HG03066 (cell line): ENCODE measurements at regions not wholly inside any gene's neighbourhood (a gene's known extent, or its start where the extent isn't known, plus 50 kb on each side); places are given as distances from the start of the nearest gene placed in this dataset.

Experiments used
- ATAC-seq: cut with Tn5 transposase; IDR thresholded peaks from one replicate; pipeline ENCODE4 v1.9.1; 2021; ENCODE audit warnings: low read depth; ENCODE audit not compliant: unreplicated experiment

DNA sequence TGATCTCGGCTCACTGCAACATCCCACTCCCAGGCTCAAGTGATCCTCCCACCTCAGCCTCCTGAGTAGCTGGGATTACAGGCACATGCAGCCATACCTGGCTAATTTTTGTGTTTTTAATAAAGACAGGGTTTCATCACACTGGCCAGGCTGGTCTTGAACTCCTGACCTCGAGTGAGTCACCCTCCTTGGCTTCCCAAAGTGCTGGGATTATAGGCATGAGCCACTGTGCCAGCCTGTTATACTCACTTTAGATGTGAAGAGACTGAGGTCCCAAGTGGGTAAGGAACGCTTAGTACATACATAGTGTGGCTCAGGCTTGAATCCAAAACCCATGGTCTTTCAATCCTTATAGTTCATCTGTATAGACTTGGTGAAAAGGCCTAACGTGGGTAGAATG, 63.7 kb upstream of the EPS8L3 start:
- ATAC-seq: no peak

DNA sequence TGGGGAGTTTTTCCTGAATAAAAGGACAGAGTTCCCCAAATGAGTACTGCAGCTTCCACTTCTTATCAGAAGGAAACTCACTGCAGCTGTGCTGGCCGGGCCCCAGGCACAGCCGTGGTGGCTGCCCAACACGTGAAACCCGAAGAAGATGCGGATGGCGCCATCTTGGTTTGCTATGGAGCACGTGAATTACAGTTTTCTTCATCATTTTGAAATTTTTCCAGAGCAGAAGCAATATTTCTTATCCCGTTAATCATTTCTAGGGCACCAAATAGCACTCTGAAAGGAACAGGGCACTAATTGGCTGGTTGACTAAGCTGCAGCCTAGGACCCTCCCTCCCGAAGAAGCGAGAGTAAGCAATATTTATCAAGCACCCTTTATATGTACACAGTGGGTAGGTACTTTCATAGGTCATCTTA, 63.2 kb upstream of the EPS8L3 start:
- no peak for ATAC-seq

DNA sequence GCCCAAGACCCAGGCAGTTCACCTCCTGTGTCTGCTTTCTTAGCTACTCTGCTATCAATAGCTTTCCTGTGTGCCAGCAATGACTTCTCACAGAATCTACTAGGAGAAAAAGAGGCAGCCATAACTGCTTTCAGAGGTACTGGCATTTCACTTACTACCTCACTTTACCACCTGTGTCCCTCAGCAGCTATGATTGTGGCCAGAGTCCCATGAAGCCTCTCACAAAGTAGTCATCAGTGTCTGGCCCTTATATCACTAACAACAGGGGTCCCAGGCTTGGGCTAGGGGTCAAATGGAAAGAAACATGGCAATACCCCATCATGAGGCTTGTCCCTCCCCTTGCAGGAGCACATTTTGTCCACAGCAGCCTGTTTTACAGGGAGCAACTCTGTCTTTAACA, 62.7 kb upstream of the EPS8L3 start:
- no peak for ATAC-seq

DNA sequence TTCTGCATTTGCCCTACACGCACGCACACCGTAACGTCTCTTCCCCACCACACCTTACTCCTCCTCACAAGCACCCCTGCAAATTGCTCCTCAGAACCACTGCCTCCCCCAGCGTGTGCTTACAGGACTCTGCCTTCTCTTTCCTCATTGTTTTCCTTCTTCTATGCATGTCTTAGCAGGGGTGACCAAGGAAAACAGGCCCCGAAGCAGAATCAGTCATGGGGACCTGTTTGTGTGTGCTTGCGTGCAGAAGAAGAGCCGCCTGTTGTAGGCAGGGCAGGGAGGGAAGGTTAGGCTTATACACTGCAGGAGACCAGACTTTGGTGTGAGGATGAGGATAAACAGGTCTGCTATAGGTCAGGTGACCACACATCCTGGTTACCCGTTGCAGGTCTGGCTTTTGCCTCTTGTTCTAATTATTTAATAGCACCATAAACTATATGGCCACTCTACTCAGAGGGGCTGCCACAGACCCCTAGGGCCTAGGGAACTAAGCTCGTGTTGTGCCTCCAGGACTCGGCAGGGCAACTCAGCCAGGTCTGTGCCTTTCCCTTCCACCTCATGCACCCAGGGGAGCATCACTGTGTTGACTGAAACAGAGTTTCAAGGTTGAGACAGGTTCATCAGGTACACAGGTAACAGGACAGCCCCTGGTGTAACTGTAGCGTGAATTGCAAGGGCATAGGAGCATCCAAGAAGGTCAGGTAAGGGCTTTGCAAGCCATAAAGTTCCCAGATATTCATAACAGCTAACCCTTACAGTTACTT, 60.8 kb upstream of the EPS8L3 start:
- no peak for ATAC-seq

DNA sequence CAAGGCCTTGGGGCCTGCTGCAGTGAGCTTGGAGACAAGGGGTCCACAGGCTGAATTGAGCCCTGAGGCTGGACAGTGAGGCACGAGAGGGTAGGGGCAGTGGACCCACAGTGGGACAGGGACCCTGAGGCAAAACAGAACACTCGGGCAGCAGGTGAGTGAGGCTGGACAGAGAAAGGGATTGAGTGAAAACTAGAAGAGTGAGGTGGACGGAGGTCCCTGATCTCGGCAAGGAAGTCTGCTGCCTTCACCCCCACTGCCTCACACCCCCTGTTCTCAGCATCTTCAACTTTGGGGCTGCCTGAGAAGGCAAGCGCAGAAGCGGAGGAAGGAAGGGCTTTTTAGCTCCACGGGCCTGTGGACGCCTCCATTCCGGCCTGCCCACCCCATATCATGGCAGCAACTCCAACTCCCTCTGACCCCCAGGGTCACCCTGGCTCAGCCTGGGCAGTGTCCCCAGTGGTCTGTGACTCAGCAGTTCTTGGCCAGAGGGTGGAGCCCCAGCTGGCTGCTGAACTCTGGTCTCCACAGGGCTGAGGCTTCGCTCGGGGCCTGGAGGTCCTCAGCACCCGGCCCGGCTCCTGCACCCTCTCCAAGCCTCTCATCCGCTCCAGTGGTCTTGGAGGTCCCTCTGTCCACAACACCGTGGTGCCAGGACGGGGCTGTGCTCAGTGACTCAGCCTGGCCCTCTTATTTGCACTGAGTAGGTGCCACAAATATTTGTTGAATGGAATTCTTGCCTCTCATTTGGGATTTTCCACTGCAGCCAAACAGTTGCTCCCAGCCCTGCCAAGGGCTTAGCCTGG, 60.0 kb upstream of the EPS8L3 start:
- ATAC-seq: no peak

DNA sequence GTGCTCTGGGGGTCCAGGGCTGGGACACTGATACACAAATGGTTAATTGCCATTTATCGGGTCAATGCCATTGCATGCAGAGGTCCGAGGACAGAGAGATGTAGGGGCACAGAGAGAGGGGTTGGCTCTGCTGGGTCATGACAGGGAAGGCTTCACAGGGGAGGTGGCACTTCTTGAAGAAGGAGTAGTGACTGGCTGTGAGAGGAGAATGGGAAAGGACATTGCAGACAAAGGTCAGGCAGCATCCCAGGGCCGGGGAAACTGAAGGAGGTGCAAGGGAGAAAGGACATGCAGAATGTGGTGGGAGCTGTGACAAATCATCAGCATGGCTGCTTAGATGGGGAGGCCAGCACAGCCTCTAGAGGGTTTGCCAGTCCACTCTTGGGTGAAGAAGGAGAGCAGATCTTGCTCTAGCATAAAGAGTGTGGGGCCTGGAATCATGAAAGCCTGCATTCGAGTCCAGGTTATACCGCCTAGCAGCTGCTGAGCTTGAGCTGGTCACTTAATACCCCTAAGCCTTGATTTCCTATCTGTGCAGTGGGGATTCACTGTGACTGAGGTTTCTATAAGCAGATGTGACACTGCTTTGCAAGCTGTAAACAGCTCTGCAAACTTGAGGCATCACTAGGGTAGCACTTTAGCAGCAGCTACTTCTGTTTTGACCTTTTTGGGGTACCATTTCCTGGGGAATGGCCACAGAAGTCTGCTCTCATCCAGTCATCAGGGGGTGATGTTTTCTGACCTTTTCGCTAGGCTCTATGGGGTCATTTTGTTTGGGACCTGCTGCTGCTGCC, 59.2 kb upstream of the EPS8L3 start:
- ATAC-seq: no peak

DNA sequence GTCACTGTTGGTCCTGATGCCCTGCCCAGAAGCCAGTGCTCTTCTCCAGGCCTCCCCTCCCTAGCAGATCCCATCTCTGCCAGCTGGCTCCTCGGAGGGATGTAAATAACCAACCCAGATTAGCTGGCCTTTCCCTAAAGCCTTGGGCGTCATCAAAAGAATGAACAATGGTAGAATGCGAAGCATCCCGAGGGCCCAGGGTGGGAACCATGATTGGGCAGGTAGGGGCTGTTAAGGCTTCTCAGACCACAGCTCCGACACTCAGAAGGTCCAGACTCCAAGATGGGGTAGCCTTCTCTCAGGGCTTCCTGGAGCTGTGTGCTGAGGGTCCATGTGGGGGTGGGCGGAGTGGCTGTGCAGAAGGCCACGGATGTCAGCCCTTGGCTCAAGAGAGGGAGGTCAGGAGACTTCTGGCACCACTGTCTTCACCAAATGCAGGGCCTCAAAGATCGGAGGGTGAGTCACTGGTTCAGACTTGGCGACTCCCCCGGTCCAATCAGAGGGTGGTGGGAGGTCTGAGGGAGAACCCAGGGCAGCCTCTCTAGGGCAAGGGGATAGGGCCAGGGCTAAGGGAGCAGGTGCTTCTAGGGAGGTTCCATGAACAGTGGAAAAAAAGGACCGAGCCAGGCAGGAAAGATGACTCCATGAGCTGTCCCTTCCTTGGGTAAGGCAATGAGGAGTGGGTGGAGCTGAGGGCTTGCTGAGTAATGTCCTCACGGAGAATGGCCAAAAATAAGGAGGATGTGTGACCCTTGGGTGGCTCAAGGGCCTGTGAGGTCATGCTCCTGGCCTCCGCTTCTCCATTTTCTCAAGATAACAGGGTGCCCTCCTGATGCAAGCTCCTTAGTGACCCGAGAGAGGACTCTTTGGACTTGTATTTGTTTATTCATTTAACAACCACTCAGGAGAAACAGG, 58.4 kb upstream of the EPS8L3 start:
- ATAC-seq: no peak

DNA sequence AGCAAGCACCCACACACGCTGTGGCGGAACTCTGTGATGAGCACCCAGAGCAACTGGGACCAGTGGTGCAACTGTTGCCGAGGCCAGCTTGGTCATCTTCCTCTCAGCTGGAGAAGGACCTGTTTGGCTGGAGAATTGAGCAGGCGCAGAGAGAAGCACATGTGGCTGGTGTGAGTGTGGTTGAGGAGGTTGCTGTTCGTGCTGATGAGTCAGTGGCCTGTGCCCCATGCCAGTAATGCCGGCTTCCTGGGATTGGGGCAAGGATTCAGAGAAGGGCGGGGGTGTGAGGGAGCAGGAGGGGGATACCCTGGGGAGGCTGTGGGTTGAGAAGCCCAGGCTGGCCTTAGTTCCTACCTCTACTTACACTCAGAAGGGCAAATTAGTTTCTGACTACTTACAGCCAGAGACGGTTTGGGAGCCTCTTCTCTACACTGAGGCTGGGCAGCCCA, 57.5 kb upstream of the EPS8L3 start:
- no peak for ATAC-seq

DNA sequence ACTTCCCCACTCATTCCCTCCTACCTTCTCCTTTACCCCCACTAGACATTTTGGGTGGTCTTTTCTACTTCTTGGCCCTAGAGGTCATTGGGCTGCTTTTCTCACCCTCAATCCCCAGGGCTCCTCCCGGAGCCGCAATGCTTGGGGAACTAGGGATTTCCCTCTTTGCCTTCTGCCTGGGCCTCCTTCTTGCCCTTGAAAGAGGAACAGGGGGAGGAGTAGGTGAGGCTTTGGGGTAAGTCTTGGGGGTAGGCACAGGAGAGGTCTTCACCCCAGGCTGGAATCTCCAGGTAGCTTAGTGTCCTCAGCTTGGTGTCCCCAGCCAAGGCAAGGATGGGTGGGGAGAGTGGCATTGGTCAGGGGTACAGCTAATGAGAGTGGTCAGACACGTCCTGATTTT, 56.2 kb upstream of the EPS8L3 start:
- no peak for ATAC-seq

DNA sequence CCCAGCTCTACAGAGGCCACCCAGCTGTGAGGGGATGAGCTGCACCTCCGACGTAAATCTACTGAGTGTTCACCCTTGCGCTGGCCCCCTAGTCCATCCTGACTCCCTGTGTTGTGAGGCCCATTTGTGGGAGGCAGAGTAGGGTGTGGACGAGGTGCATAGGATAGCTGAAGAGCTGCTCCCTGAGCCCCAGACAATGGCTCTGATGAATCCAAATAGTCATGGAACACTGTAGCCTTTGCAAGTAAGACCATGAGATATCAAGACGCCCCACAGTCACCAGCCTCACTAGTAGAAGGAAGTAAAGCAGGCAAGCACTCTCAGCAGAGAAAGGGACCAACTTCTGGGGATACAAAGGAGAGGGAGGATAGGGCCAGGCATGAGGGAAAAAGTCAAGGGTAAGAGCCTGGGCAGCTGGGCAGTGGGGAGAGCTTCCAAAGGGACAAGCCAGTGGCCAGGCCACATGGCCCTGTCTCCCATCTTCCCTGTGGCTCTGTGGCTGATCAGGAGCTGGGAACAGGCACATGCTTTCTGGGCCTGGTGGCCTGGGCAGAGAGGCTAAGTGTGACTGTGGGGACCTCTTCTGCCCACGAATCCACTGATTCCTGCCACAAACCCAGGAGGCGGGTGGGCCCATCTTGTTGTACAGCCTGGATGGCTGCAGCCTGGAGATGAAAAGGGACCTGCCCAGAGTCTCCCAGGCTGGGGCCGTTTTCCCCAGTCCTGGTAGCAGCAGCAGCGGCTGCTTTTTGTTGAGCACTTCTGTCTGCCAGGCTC, 55.5 kb upstream of the EPS8L3 start:
- ATAC-seq: no peak

DNA sequence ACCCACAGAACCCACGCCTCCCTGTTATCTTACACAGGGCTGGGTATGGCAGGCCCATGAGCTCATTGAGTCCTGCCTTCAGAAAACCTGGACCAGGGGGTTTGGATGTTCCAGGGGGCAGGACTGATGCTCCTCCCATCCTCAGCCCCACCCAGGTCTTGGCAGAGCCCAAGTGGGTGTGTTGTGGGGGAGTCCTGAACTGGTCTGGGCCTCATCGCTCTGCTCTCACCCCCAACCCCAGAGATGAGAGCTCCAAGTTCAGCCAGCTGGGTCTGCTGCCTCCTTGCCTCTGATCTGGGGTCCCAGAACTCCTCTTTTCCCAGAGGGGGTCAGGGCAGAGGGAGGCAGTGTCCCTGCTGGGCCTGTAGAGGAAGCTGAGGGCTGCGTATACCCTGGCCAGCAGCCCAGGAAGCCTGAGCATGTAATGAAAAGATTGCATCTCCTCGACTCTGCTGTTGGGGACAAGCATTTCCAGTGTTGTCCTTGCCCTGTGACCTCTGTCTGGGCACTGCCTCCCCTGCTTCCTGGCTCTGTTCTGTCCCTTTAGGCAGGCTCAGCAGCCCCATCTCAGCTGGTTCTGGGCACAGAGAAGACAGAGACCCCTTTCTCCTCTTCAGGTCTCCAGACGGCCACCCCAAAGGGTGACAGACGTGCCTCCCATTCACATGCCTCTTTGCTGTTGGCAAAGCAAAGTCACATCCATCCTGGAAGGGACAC, 54.7 kb upstream of the EPS8L3 start:
- no peak for ATAC-seq

DNA sequence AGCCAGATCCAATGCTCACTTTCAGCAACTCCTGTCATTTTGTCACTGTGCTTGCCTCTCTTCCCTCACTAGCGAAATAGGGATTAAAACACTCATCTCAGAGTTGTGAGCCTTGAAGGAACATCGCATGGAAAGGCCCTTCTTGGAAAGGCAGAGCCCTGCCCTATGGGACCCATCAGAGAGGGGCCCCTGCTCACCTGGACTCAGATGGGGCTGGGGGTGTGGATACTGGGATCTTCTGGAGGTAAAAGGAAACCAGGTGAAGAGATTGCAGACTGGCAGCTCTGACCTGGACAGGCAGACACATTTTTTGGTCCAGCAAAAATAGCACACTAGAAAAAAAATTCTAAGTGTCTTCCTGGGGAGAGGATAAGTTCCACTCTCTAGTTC, 54.2 kb upstream of the EPS8L3 start:
- no peak for ATAC-seq

DNA sequence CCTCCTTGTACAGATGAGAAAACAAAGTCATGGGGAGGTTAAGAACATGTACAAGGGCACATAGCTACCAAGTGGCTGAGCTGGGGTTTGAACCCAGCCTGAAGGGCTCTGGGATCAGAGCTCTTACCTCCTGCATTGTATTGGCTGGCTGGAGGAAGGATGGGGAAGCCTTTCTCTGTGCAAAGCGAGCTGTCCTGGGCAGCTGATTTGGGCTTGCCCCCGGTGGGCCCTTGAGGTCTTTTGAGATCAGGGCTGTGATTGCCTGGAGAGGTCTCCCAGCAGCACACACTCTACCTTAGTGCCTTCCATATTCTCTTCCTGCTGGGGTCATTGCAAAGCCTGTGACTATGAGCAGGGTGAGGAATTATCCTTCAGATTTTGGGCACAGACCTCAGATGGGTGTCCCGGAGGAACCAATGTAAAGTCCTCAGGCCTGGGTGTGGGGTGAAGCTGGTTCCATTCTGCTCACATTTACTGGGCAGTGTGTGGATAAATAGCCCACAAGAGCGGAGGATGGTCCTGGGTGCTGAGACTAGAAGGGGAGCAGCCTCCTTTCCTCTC, 53.3 kb upstream of the EPS8L3 start:
- ATAC-seq: no peak

DNA sequence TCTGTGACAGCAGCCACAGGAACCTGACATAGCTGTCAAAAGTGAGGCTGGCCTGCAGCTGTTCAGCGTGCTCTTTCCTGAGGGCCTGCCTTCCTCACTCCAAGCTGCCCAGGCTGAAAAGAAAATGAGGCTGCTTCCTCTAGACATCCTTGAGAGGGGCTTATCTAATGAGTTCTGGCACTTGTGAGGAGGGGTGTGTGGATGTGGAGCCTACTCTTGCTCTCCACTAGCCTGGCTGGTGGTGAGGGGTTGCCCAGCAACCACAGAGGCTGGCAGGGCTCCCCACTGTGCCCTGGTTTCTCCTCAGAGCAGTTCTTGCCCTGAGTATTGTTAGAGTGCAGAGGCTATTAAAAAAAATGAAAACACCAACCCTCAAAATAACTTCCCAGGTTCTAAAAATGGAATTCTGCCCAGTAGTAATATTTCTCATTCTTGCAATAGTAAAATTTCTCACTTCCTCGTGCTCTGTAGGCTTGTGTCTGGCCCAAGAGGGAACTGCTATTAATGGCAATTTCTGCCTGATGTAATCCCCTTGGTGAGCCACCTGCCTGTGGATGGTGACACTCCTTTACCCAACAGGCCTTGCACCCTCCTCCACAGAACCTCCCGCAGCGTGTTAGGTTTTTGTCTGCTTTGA, 52.6 kb upstream of the EPS8L3 start:
- peak; percentile 92 for ATAC-seq

DNA sequence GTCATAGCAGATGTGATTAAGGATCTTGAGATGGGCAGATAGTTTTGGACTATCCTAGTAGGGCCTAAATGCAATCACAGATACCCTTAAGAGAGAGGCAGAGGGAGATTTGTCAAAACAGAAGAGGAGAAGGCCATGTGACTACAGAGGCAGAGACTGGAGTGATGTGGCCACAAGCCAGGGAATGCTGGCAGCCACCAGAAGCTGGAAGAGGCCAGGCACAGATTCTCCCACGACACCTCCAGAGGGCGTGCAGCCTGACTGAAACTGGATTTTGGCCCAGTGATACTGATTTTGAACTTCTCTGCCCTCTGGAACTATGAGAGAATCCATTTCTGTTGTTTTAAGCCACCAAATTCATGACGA, 52.1 kb upstream of the EPS8L3 start:
- ATAC-seq: no peak

DNA sequence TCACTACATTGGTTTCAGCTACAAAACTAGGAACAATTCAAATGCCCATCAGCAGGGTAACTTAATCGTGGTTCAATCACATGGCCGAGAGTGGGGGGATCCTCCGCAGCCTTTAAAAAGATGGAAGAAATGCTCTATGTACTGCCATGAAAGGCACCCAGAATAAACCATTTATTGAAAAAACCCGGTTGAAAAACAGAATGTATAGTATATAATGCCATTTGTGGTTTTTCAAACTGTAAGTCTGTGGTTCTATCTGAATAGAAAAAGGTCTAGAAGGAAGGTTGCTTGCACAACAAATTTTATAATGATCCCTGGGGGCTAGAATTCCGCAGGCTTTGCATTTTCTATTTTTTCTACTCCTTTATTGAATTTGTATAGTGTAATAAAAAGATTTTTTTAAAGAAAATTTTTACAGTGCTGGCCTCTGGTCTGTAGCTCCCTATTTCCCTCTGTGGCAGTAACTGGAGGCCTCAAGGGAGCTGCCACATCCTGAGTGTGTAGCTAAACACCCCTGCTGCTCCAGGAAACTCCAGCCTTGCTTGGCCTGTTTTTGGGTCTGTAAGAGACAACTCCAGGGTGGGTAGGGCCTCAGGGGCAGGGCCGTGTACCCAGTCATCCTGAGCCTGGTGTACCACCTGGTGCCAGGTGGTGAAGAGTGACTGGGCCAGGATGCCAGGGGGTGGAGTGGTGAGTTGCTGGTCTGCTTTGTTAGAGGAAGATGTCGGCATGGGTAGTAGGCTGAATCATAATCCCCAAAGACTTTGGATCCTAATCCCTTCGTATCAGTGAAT, 51.5 kb upstream of the EPS8L3 start:
- ATAC-seq: no peak

DNA sequence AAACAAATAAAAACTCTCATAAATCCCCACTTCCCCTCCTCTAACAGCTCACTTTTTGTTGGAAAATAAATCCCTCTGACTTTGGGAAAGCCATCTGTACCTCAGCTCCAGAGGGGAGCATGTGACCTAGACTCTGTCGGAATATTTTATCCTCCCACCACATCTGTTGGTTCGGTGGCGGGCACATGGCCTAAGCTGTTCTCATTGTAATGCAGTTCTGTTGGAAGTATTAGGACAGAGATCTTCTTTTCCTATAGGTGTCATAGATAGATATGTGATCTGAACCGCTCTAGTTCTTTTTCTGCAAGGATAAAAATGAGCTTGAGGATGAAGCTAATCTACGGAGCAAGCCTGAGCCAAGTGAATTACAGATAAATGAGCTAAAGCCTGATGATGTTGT, 50.5 kb upstream of the EPS8L3 start:
- ATAC-seq: no peak
